HG03135 (cell line): ENCODE measurements at regions not wholly inside any gene's neighbourhood (a gene's known extent, or its start where the extent isn't known, plus 50 kb on each side); places are given as distances from the start of the nearest gene placed in this dataset.
"Not testable (repeated sequence)": the region's sequence is repeated elsewhere in the genome, so short reads cannot be mapped to it uniquely, and the experiment has no call there.

ENCODE experiments used
- ATAC-seq: cut with Tn5 transposase; IDR thresholded peaks from one replicate; pipeline ENCODE4 v1.9.1; 2021; ENCODE audit warnings: mild to moderate bottlenecking, moderate library complexity; ENCODE audit not compliant: unreplicated experiment

GRCh38 chr6:84897988-84898594, 133.7 kb upstream of the TBX18 start:
- ATAC-seq, result no peak

GRCh38 chr6:84897011-84897410, 132.6 kb upstream of the TBX18 start:
- no peak for ATAC-seq

GRCh38 chr6:84892671-84893070, 128.3 kb upstream of the TBX18 start:
- no peak for ATAC-seq

GRCh38 chr6:84882768-84883766, 118.7 kb upstream of the TBX18 start:
- no peak for ATAC-seq

- not testable (repeated sequence) for ATAC-seq
Measured at GRCh38 chr6:84879385-84879784, 115.0 kb upstream of the TBX18 start.

GRCh38 chr6:84877515-84878210, 113.3 kb upstream of the TBX18 start:
- no peak for ATAC-seq

GRCh38 chr6:84876723-84877514, 112.5 kb upstream of the TBX18 start:
- no peak for ATAC-seq

- no peak for ATAC-seq
Measured at GRCh38 chr6:84872996-84873723, 108.8 kb upstream of the TBX18 start.

GRCh38 chr6:84871925-84872324, 107.5 kb upstream of the TBX18 start:
- no peak for ATAC-seq

GRCh38 chr6:84870672-84871071, 106.3 kb upstream of the TBX18 start:
- ATAC-seq, result no peak

- no peak for ATAC-seq
Measured at GRCh38 chr6:84868149-84868548, 103.8 kb upstream of the TBX18 start.

- no peak for ATAC-seq
Measured at GRCh38 chr6:84867521-84867920, 103.1 kb upstream of the TBX18 start.

- ATAC-seq, result no peak
Measured at GRCh38 chr6:84866715-84867114, 102.3 kb upstream of the TBX18 start.

- ATAC-seq, result not testable (repeated sequence)
Measured at GRCh38 chr6:84865372-84865771, 101.0 kb upstream of the TBX18 start.

GRCh38 chr6:84862843-84863242, 98.4 kb upstream of the TBX18 start:
- ATAC-seq, result no peak

GRCh38 chr6:84860920-84861319, 96.5 kb upstream of the TBX18 start:
- no peak for ATAC-seq

GRCh38 chr6:84860509-84860908, 96.1 kb upstream of the TBX18 start:
- no peak for ATAC-seq

- ATAC-seq, result no peak
Measured at GRCh38 chr6:84854811-84855400, 90.5 kb upstream of the TBX18 start.

- no peak for ATAC-seq
Measured at GRCh38 chr6:84853901-84854300, 89.5 kb upstream of the TBX18 start.

- ATAC-seq, result no peak
Measured at GRCh38 chr6:84848960-84849359, 84.6 kb upstream of the TBX18 start.
